H1 (cell line): ENCODE measurements at regions not wholly inside any gene's neighbourhood (a gene's known extent, or its start where the extent isn't known, plus 50 kb on each side); places are given as distances from the start of the nearest gene placed in this dataset.

ENCODE experiments used
- CTCF ChIA-PET: fragments of 300-600 bp; sonication (Branson Sonifier 250); formaldehyde crosslinking; loops from one replicate; lab custom pipeline; 2021; ENCODE audit not compliant: partially characterized antibody; lab: Charles Lee
- POLR2A ChIA-PET: fragments of 300-600 bp; sonication (Branson Sonifier 250); formaldehyde crosslinking; loops from one replicate; lab custom pipeline; 2021; ENCODE audit warnings: inconsistent platforms; ENCODE audit not compliant: partially characterized antibody; lab: Charles Lee
- DNase-seq, 2 experiments: peaks; one replicate each; pipeline versions ENCODE4 v3.0.0 to v3.0.0-alpha.2; 2010 to 2022; ENCODE audit warnings: low spot score in 2 of 2, low read depth in 1 of 2, mixed read lengths in 1 of 2
- FAIRE-seq: peaks from 2 replicates; lab custom pipeline; 2011; peaks lifted over from hg19 to GRCh38; lab: Jason Lieb, UNC
- H2AFZ ChIP-seq: 2 replicates; pipeline ENCODE4 v1.8.1; 2012; ENCODE audit warnings: low read length, inconsistent platforms
- H2AK5ac ChIP-seq: 2 replicates; pipeline ENCODE4 v1.6.1; 2013; ENCODE audit warnings: low read depth, low read length
- H2BK120ac ChIP-seq: replicated peaks from 2 replicates; pipeline ENCODE3; 2013; ENCODE audit warnings: low read depth, low read length, inconsistent platforms
- H2BK12ac ChIP-seq: 2 replicates; pipeline ENCODE4 v1.6.1; 2013; ENCODE audit warnings: low read depth, low read length
- H2BK15ac ChIP-seq: 2 replicates; pipeline ENCODE4 v1.6.1; 2013; ENCODE audit warnings: low read length
- H2BK20ac ChIP-seq: 2 replicates; pipeline ENCODE4 v1.6.1; 2013; ENCODE audit warnings: low read length
- H2BK5ac ChIP-seq: 2 replicates; pipeline ENCODE4 v1.6.1; 2013; ENCODE audit warnings: low read depth, low read length
- H3K14ac ChIP-seq: 2 replicates; pipeline ENCODE4 v1.6.1; 2013; ENCODE audit warnings: inconsistent platforms; ENCODE audit not compliant: insufficient read length
- H3K18ac ChIP-seq: 2 replicates; pipeline ENCODE4 v1.6.1; 2013; ENCODE audit warnings: low read length; ENCODE audit errors: extremely low read depth
- H3K23ac ChIP-seq: 2 replicates; pipeline ENCODE4 v1.6.1; 2013; ENCODE audit warnings: inconsistent platforms; ENCODE audit not compliant: insufficient read length
- H3K23me2 ChIP-seq: 2 replicates; pipeline ENCODE4 v1.6.1; 2013; ENCODE audit warnings: low read depth, low read length
- H3K27ac ChIP-seq: 2 replicates; pipeline ENCODE4 v1.6.1; 2011; ENCODE audit warnings: low read depth, low read length, inconsistent platforms
- H3K27me3 ChIP-seq, 4 experiments: replicated peaks in 1 of 4; 1 replicate in 1 of 4; 2 replicates in 3 of 4; pipeline versions ENCODE4 v1.6.1 to v1.8.1; 2011 to 2013; ENCODE audit warnings: low read length in 3 of 4, mild to moderate bottlenecking in 3 of 4, inconsistent platforms in 2 of 4, mixed read lengths in 2 of 4, moderate library complexity in 1 of 4; ENCODE audit not compliant: control insufficient read depth in 3 of 4, insufficient read depth in 3 of 4; ENCODE audit errors: extremely low read depth in 1 of 4
- H3K36me3 ChIP-seq, 4 experiments: 2 replicates each; pipeline versions ENCODE4 v1.6.1 to v1.8.1; 2011 to 2013; ENCODE audit warnings: mild to moderate bottlenecking in 4 of 4, low read length in 3 of 4, moderate library complexity in 2 of 4, control low read depth in 1 of 4, inconsistent platforms in 1 of 4; ENCODE audit not compliant: insufficient read depth in 4 of 4, control insufficient read depth in 2 of 4
- H3K4ac ChIP-seq: replicated peaks from 2 replicates; pipeline ENCODE3; 2013; ENCODE audit warnings: low read length, low read depth, mixed read lengths, inconsistent platforms; ENCODE audit not compliant: insufficient read length
- H3K4me1 ChIP-seq, 4 experiments: replicated peaks in 1 of 4; 1 replicate in 1 of 4; 2 replicates in 3 of 4; pipeline versions ENCODE4 v1.6.1 to v1.8.1; 2011 to 2013; ENCODE audit warnings: low read length in 3 of 4, inconsistent platforms in 2 of 4, mixed read lengths in 1 of 4; ENCODE audit not compliant: insufficient read depth in 4 of 4, control insufficient read depth in 3 of 4
- H3K4me2 ChIP-seq, 2 experiments: 2 replicates each; pipeline versions ENCODE4 v1.6.1 to v1.8.1; 2011 to 2013; ENCODE audit warnings: low read depth in 2 of 2, low read length in 2 of 2, control low read depth in 1 of 2, inconsistent platforms in 1 of 2, mild to moderate bottlenecking in 1 of 2; ENCODE audit not compliant: insufficient read depth in 1 of 2
- H3K4me3 ChIP-seq, 4 experiments: fragments of 200-600, 300-600 bp in 1 of 4; sonication (generic), shearing (Covaris generic), sonication (Bioruptor Twin) in 1 of 4; 2 replicates each; pipeline versions ENCODE4 v1.5.1 to v1.8.1; 2011 to 2016; ENCODE audit warnings: low read length in 4 of 4, low read depth in 3 of 4, control low read depth in 2 of 4, inconsistent platforms in 2 of 4, mild to moderate bottlenecking in 2 of 4, mixed read lengths in 1 of 4, moderate library complexity in 1 of 4; ENCODE audit not compliant: insufficient read depth in 2 of 4; ENCODE audit errors: extremely low read depth in 1 of 4
- H3K56ac ChIP-seq: replicated peaks from 2 replicates; pipeline ENCODE3; 2013; ENCODE audit warnings: low read depth, mild to moderate bottlenecking, mixed read lengths, low read length, inconsistent platforms; ENCODE audit not compliant: insufficient read length
- H3K79me1 ChIP-seq: 2 replicates; pipeline ENCODE4 v1.6.1; 2013; ENCODE audit warnings: low read depth, low read length, control low read depth
- H3K79me2 ChIP-seq, 2 experiments: 2 replicates each; pipeline versions ENCODE4 v1.6.1 to v1.8.1; 2012 to 2013; ENCODE audit warnings: low read length in 2 of 2, mild to moderate bottlenecking in 2 of 2, inconsistent platforms in 1 of 2; ENCODE audit not compliant: insufficient read depth in 2 of 2, control insufficient read depth in 1 of 2
- H3K9ac ChIP-seq, 4 experiments: replicated peaks in 1 of 4; 1 replicate in 1 of 4; 2 replicates in 3 of 4; pipeline versions ENCODE4 v1.6.1 to v1.8.1; 2011 to 2013; ENCODE audit warnings: low read depth in 3 of 4, low read length in 3 of 4, control low read depth in 2 of 4, mild to moderate bottlenecking in 2 of 4, moderate library complexity in 2 of 4, inconsistent platforms in 1 of 4; ENCODE audit errors: extremely low read depth in 1 of 4
- H3K9me3 ChIP-seq, 2 experiments: 2 replicates each; pipeline versions ENCODE4 v1.6.1 to v1.8.1; 2012 to 2013; ENCODE audit warnings: mild to moderate bottlenecking in 2 of 2, moderate library complexity in 2 of 2, control low read depth in 1 of 2, inconsistent platforms in 1 of 2, low read depth in 1 of 2, low read length in 1 of 2, mixed read lengths in 1 of 2; ENCODE audit not compliant: insufficient read depth in 2 of 2
- H4K20me1 ChIP-seq, 2 experiments: replicated peaks in 1 of 2; 2 replicates each; pipeline versions ENCODE3 to v1.8.1; 2011 to 2013; ENCODE audit warnings: inconsistent platforms in 2 of 2, low read length in 2 of 2, mild to moderate bottlenecking in 1 of 2; ENCODE audit not compliant: insufficient read depth in 2 of 2, control insufficient read depth in 1 of 2
- H4K5ac ChIP-seq: 2 replicates; pipeline ENCODE4 v1.6.1; 2013; ENCODE audit warnings: low read length, low read depth, mixed read lengths, inconsistent platforms; ENCODE audit not compliant: insufficient read length
- H4K8ac ChIP-seq: 2 replicates; pipeline ENCODE4 v1.8.0; 2013; ENCODE audit warnings: mild to moderate bottlenecking, moderate library complexity, low read length, inconsistent platforms; ENCODE audit not compliant: insufficient read depth; ENCODE audit errors: extremely low read depth
- H4K91ac ChIP-seq: replicated peaks from 2 replicates; pipeline ENCODE3; 2013; ENCODE audit warnings: low read length, mixed read lengths, inconsistent platforms; ENCODE audit not compliant: insufficient read length
- EGR1 ChIP-seq: IDR thresholded peaks from 2 replicates; pipeline ENCODE4 v1.6.1; 2011; ENCODE audit warnings: low read depth, low read length, borderline replicate concordance
- FOSL1 ChIP-seq: IDR thresholded peaks from 2 replicates; pipeline ENCODE4 v1.6.1; 2011; ENCODE audit warnings: mild to moderate bottlenecking, low read depth, low read length, moderate library complexity; ENCODE audit not compliant: insufficient read depth
- KDM1A ChIP-seq: fragments of 200-600, 300-600 bp; sonication (generic); IDR thresholded peaks from 2 replicates; pipeline ENCODE4 v1.7.1; 2016; ENCODE audit warnings: mild to moderate bottlenecking, low read length, borderline replicate concordance
- KDM4A ChIP-seq: IDR thresholded peaks from one replicate; pipeline ENCODE4 v1.7.1; 2012; ENCODE audit warnings: low read depth, mild to moderate bottlenecking, moderate library complexity, low read length, inconsistent platforms; ENCODE audit not compliant: severe bottlenecking
- POU5F1 ChIP-seq: IDR thresholded peaks from 2 replicates; pipeline ENCODE4 v1.6.1; 2011; ENCODE audit warnings: low read depth, mild to moderate bottlenecking, low read length, moderate library complexity
- RXRA ChIP-seq: IDR thresholded peaks from 2 replicates; pipeline ENCODE4 v1.6.1; 2011; ENCODE audit warnings: low read depth, mild to moderate bottlenecking, low read length, moderate library complexity; ENCODE audit not compliant: insufficient read depth
- WGBS, 2 experiments: shearing (Covaris generic) in 1 of 2; methylation state at CpG; one replicate each; pipeline versions ENCODE4 v1.1.6 to v1.1.7; 2013 to 2015; ENCODE audit warnings: low lambda C conversion rate in 2 of 2, mixed read lengths in 2 of 2, inconsistent platforms in 1 of 2, low coverage in 1 of 2, missing lambda C conversion rate in 1 of 2; ENCODE audit not compliant: insufficient replicate concordance in 2 of 2, insufficient coverage in 1 of 2, insufficient read length in 1 of 2; ENCODE audit errors: extremely low coverage in 1 of 2, missing lambda C conversion rate in 1 of 2; 5-methylcytosine and 5-hydroxymethylcytosine counted together
- TF ChIP-seq, protein P1 (sequence below): IDR thresholded peaks from 2 replicates; pipeline ENCODE4 v1.6.1; 2012; ENCODE audit warnings: inconsistent platforms

DNA sequence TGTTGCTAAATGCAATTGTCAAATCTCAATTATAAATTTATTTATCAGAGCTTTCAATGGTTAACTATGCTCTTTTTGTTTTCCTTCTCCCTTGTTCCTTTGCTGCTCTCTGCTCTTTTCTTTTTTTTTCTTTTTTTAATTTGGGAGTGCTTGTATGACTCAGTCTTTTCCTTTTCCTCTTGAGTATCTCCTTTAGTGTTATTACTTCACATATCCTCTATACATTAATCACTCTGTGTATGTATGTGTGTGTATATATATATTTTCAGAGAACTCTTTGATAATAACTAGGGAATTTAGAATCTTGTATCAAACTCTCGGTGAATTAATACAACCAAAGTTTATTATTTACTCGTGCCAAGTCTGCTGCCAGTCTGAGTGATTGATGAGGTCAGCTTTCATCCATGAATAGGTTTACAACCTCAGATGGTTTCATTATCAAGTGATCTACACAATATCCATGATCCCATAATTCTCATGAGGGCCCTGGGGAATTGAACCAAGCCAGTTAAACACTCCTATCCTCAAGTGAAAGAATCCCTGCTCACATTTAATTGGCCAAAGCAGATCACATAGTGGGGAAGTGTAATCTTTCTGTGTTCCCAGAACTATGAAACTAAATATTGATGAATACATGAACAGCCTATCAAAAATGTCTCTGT, 743.4 kb upstream of the CNTN5 start:
- Histone ChIP-seq H3K56ac (no peak overlapping the region), H4K20me1 (no peaks in the 10 kb centered on the region), H2AK5ac (no peak overlapping the region), H3K27me3 (no peaks in the 10 kb centered on the region), H2BK5ac (no peak overlapping the region), H3K4me1 (no peaks in the 10 kb centered on the region), H3K4me2 (no peak overlapping the region), H3K9me3 (no peaks in the 10 kb centered on the region), H3K27ac (no peak overlapping the region), H3K23ac (no peak overlapping the region), H2BK15ac (no peak overlapping the region), H3K14ac (no peak overlapping the region), H3K79me1 (no peaks in the 10 kb centered on the region), H2BK20ac (no peak overlapping the region), H3K4me3 (no peak overlapping the region), H2BK12ac (no peak overlapping the region), H3K36me3 (no peaks in the 10 kb centered on the region), H4K91ac (no peak overlapping the region), H3K9ac (no peak overlapping the region), H3K4ac (no peak overlapping the region), H3K18ac (no peak overlapping the region), H3K23me2 (no peaks in the 10 kb centered on the region), H4K5ac (no peak overlapping the region), H2BK120ac (no peak overlapping the region), H3K79me2 (no peaks in the 10 kb centered on the region), H2AFZ (no peak overlapping the region), H4K8ac (no peak overlapping the region)
- 88% methylated on average over 2 of the region's 2 CpGs; no CpG with 5 or more reads in 1 of the 2 experiments for WGBS, 2 experiments
- ChIA-PET POLR2A (no interaction called here), CTCF (interaction anchor here (0.6 kb wide), 1 partner anchor 1443 kb away, joined by 3 read pairs; no protein-coding TSS in a partner anchor)
- TF ChIP-seq FOSL1, result no peak
- no peak for TF ChIP-seq KDM1A
- TF ChIP-seq EGR1, result no peak
- no peak for TF ChIP-seq KDM4A
- TF ChIP-seq POU5F1, result no peak
- TF ChIP-seq, protein P1, sequence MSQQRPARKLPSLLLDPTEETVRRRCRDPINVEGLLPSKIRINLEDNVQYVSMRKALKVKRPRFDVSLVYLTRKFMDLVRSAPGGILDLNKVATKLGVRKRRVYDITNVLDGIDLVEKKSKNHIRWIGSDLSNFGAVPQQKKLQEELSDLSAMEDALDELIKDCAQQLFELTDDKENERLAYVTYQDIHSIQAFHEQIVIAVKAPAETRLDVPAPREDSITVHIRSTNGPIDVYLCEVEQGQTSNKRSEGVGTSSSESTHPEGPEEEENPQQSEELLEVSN, result no peak
- TF ChIP-seq RXRA, result no peak
- DNase-seq (no peak), FAIRE-seq (no peak)
